DOHH2 (cell line): ENCODE measurements at regions not wholly inside any gene's neighbourhood (a gene's known extent, or its start where the extent isn't known, plus 50 kb on each side); places are given as distances from the start of the nearest gene placed in this dataset.
"Not testable (repeated sequence)": the region's sequence is repeated elsewhere in the genome, so short reads cannot be mapped to it uniquely, and the experiment has no call there.

Experiments
- H3F3A ChIP-seq: fragments of 200-600 bp; sonication (generic), shearing (Covaris generic); 2 replicates; pipeline ENCODE4 v1.6.0; 2016; ENCODE audit warnings: antibody characterized with exemption, mild to moderate bottlenecking; ENCODE audit not compliant: control insufficient read depth, insufficient read depth
- H3K27ac ChIP-seq: fragments of 200-600 bp; sonication (generic); 2 replicates; pipeline ENCODE4 v1.5.1; 2014; ENCODE audit warnings: low read depth, mild to moderate bottlenecking, low read length, moderate library complexity
- H3K27me3 ChIP-seq: fragments of 200-600 bp; sonication (generic); 2 replicates; pipeline ENCODE4 v1.6.1; 2014; ENCODE audit warnings: mild to moderate bottlenecking, low read length, mixed read lengths; ENCODE audit not compliant: control insufficient read depth
- H3K36me3 ChIP-seq: fragments of 200-600 bp; sonication (generic); 2 replicates; pipeline ENCODE4 v1.6.1; 2014; ENCODE audit warnings: mild to moderate bottlenecking, low read length, moderate library complexity, mixed read lengths; ENCODE audit not compliant: control insufficient read depth
- H3K4me1 ChIP-seq: fragments of 200-600 bp; sonication (generic); 2 replicates; pipeline ENCODE4 v1.6.1; 2014; ENCODE audit warnings: mild to moderate bottlenecking, low read length, mixed read lengths; ENCODE audit not compliant: control insufficient read depth
- H3K4me2 ChIP-seq: fragments of 200-600 bp; sonication (generic); 2 replicates; pipeline ENCODE4 v1.6.0; 2014; ENCODE audit warnings: mild to moderate bottlenecking, low read length, moderate library complexity
- H3K4me3 ChIP-seq: fragments of 200-600 bp; sonication (generic); 2 replicates; pipeline ENCODE4 v1.5.1; 2014; ENCODE audit warnings: mild to moderate bottlenecking, low read length, mixed read lengths
- H3K79me2 ChIP-seq: fragments of 200-600 bp; sonication (generic); 2 replicates; pipeline ENCODE4 v1.6.1; 2014; ENCODE audit warnings: mild to moderate bottlenecking, low read length, mixed read lengths; ENCODE audit not compliant: control insufficient read depth
- H3K9me2 ChIP-seq: fragments of 200-600 bp; sonication (generic); replicated peaks from 2 replicates; pipeline ENCODE4 v1.6.1; 2014; ENCODE audit warnings: mild to moderate bottlenecking, low read length, mixed read lengths; ENCODE audit not compliant: control insufficient read depth
- H3K9me3 ChIP-seq: fragments of 200-600 bp; sonication (generic); 2 replicates; pipeline ENCODE4 v1.6.1; 2014; ENCODE audit warnings: antibody characterized with exemption, low read length, mixed read lengths; ENCODE audit not compliant: control insufficient read depth, insufficient read depth
- H4K20me1 ChIP-seq: fragments of 200-600 bp; sonication (generic); 2 replicates; pipeline ENCODE4 v1.6.0; 2014; ENCODE audit warnings: low read depth, mild to moderate bottlenecking, antibody characterized with exemption, low read length, moderate library complexity; ENCODE audit not compliant: control insufficient read depth, insufficient read depth
- CTCF ChIP-seq: fragments of 200-600 bp; sonication (generic); IDR thresholded peaks from one replicate; pipeline ENCODE4 v1.5.1; 2014; ENCODE audit warnings: antibody characterized with exemption, mild to moderate bottlenecking, low read depth, low read length; ENCODE audit not compliant: poor library complexity, severe bottlenecking
- EZH2phosphoT487 ChIP-seq: fragments of 200-600 bp; sonication (generic); IDR thresholded peaks from 2 replicates; pipeline ENCODE4 v1.6.1; 2017; ENCODE audit warnings: borderline replicate concordance, mild to moderate bottlenecking, antibody characterized with exemption, low read length, moderate library complexity, mixed read lengths

- Histone ChIP-seq H3K4me3 (no peak overlapping the region), H4K20me1 (no peaks in the 10 kb centered on the region), H3K4me1 (no peaks in the 10 kb centered on the region), H3K36me3 (no peaks in the 10 kb centered on the region), H3K4me2 (no peak overlapping the region), H3K79me2 (no peaks in the 10 kb centered on the region), H3K27ac (no peak overlapping the region), H3K9me3 (no peaks in the 10 kb centered on the region), H3K9me2 (no peaks in the 10 kb centered on the region), H3F3A (no peaks in the 10 kb centered on the region), H3K27me3 (no peaks in the 10 kb centered on the region)
- TF ChIP-seq EZH2phosphoT487 = no peak
- TF ChIP-seq CTCF = no peak
These were observed 141.0 kb downstream of the OTOL1 start for GRCh38 chr3:161637559-161637958.

GRCh38 chr3:161639095-161639494 is 142.5 kb downstream of the OTOL1 start:
- H3F3A ChIP-seq, H3K4me1 ChIP-seq, H3K27me3 ChIP-seq, H3K9me3 ChIP-seq, H3K9me2 ChIP-seq, H3K79me2 ChIP-seq, H3K4me2 ChIP-seq, H3K4me3 ChIP-seq, H4K20me1 ChIP-seq, H3K36me3 ChIP-seq, H3K27ac ChIP-seq: not testable (repeated sequence)

DNA sequence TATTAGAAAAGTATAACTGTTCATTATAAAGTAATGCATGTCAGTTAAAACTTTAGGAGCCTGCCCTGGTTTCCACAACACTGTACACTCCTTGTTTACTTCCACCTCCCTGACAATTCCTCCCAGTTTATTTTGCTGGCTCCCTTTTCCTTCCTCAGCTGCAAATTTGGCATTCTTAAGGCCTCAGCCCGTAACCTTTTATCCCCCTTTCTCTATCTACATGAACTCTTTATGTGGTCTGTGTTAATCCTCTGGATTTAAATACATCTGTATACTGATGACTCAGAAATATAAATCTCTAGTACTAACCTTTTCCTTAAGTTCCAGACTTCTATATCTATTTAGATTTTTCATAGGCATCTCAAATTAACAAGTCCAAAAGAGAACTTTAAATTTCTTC is 143.6 kb downstream of the OTOL1 start:
- TF ChIP-seq CTCF (no peak), EZH2phosphoT487 (no peak)
- no peak overlapping the region for H3K4me3 ChIP-seq
- H3K27ac ChIP-seq = no peak overlapping the region
- no peaks in the 10 kb centered on the region for H3K79me2 ChIP-seq
- H3K4me2 ChIP-seq = no peak overlapping the region
- H3K36me3 ChIP-seq = no peaks in the 10 kb centered on the region
- no peaks in the 10 kb centered on the region for H3F3A ChIP-seq
- no peaks in the 10 kb centered on the region for H3K27me3 ChIP-seq
- no peaks in the 10 kb centered on the region for H4K20me1 ChIP-seq
- H3K4me1 ChIP-seq = no peaks in the 10 kb centered on the region
- no peaks in the 10 kb centered on the region for H3K9me2 ChIP-seq
- H3K9me3 ChIP-seq = no peaks in the 10 kb centered on the region

- Histone ChIP-seq H3K27me3 (no peaks in the 10 kb centered on the region), H3F3A (no peaks in the 10 kb centered on the region), H3K4me3 (no peak overlapping the region), H3K9me2 (no peaks in the 10 kb centered on the region), H4K20me1 (no peaks in the 10 kb centered on the region), H3K79me2 (no peaks in the 10 kb centered on the region), H3K4me2 (no peak overlapping the region), H3K27ac (no peak overlapping the region), H3K9me3 (no peaks in the 10 kb centered on the region), H3K36me3 (no peaks in the 10 kb centered on the region), H3K4me1 (no peaks in the 10 kb centered on the region)
- TF ChIP-seq EZH2phosphoT487 (no peak), CTCF (no peak)
These were observed 144.7 kb downstream of the OTOL1 start for GRCh38 chr3:161641287-161641686.
